ENCODE measurements at regions not wholly inside any gene's neighbourhood (a gene's known extent, or its start where the extent isn't known, plus 50 kb on each side); places are given as distances from the start of the nearest gene placed in this dataset.

DNA sequence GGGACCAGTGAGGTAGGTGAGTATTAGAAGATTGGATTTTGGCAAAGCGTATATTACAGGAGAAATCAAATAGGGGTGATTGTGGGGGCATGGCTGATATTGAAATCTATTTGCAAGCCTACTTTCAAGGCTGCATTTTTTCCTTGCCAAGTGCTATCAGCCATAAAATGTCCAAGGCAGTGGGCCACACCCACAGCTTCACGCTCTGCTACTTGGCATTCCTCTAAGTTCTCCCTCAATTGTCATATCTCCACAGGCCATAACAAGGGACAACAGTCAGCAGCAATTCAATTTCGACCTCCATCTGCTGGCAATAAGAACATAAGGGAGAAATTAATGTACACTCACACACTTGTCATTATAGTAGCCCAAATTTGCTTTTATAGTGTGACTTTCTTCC is 667.1 kb upstream of the PKN2 start:
- no peak for DNase-seq (ENCODE audit: low read depth in 4 of 4, low spot score in 2 of 4)

DNA sequence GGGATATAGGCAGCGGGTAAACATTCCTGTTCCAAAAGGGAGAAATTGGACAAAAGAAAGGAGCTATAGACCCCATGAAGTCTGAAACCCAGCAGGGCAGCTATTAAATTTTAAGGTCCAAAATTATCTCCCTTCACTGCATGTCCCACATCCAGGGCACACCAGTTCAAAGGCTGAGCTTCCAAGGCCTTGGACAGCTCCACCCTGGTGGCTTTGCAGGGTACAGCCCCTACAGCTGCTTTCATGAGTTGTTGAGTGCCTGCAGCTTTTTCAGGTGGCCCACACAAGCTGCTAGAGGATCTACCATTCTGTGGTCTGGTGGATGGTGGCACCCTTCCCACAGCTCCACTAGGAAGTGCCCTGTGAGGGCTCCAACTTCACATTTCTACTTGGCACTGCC is 662.5 kb upstream of the PKN2 start:
- no peak for DNase-seq (ENCODE audit: low read depth in 4 of 4, low spot score in 2 of 4)

DNA sequence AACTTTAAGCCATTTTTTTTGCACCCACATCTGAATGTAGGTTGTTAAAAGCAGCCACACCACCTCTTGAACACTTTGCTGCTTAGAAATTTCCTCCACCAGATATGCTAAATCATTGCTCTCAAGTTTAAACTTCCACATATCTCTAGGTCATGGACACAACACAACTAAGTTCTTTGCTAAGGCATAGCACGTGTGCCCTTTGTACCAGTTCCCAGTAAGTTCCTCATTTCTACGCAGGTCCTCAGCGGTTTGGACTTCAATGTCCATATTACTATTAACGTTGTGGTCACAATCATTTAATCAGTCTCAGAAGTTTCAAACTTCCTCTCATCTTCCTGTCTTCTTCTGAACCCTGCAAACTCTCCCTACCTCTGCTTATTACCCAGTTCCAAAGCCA is 661.6 kb upstream of the PKN2 start:
- DNase-seq (ENCODE audit: low read depth in 4 of 4, low spot score in 2 of 4) = no peak

DNA sequence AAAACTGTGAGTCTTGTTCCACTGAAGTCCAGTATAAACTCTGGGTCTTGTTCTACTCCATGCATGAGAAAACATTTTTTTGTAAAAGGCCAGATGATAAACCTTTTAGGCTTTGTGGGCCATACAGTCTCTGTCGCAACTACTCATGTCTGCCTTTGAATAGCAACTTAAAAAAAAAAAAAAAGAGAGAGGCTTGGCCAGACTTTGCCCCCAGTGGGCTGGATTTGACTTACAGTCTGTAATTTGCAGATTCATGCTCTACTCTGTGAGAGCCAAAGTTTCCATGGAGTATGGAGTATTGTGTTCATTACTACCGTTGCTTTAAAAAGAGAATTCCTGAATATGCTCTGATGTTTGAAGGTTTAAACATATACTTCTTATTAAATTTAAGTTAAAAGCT is 654.9 kb upstream of the PKN2 start:
- DNase-seq (ENCODE audit: low read depth in 4 of 4, low spot score in 2 of 4) = no peak

DNA sequence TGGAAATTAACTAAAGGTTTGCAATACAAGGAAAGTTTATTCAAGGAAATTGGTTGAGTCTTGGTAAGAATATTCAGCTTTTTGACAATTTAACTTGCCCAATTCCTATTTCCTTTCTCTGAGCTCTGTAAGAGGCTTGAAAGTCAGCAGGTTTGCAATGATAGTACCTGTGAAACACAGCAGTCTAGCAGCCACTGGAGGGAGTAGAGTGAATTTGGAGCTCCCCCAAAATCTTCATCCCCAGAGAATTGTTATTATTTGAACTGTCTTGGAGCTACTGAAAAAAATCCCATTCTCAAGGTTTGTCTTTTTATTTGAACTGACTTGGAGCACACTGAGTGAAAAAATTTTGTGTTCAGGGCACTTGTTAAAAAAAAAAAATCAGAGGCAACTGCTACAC is 654.2 kb upstream of the PKN2 start:
- DNase-seq (ENCODE audit: low read depth in 4 of 4, low spot score in 2 of 4) = no peak

DNA sequence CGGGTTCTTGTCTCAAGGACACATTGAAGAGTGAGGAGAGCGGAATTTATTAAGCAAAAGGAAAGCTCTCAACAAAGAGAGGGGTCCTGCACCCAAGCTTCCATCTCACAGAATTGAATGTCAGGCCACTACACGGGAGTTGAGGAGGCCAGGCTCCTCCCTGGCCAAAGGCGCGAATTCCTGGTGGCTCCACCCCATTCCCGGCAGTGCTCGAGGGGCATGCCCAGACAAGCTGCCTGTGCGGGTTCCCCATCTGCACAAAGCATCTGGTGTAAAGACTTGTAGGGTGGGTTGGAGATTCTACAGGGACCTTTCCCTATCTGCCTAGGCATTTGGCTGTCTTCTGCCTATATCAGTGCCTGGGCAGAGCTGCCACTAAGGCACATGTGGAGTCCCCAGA is 648.5 kb upstream of the PKN2 start:
- no peak for DNase-seq (ENCODE audit: low read depth in 4 of 4, low spot score in 2 of 4)

DNA sequence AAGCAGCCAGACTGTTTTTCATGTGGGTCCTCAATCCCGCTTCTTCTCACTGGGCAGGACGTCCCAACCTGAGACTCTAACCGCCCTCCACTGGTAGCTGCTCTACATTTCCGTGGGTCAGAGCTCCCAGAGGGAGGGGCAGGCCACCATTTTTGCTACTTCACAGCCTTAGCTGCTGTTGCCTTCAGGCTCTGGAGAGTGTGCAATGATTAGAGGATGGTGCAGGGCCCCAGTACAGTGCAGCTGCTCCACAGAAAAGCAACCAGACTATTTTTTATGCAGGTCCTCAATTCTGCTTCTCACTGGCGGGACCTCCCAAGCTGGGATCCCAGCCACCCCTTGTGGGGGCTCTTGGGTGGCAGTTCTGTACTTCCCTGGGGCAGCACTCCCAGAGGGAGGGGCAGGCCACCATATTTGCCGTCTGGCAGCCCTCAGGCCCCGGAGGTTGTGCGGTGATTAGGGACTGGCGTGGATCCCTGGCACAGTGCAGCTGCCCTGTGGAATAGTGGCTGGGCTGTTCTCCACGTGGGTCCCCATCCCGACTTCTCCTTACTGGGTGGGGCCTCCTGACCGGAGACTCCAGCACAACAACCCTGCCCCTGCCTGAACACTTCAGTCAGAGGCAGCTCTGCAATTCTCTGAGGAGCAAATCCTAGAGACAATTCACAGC is 647.6 kb upstream of the PKN2 start:
- DNase-seq (ENCODE audit: low read depth in 4 of 4, low spot score in 2 of 4) = no peak

DNA sequence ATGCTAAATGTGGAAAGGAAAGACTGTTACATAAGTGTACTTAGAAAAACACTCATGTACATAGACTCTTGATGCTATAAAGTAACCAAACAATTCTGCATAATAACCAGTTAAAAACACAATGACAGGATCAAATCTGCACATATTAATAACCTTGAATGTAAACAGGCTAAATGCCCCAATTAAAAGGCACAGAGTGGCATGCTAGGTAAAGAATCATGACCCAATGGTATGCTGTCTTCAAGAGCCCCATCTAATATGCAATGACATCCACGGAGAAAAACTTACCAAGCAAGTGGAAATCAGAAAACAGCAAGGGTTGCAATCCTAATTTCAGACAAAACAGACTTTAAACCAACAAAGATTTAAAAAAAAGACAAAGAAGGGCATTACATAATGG is 644.8 kb upstream of the PKN2 start:
- no peak for DNase-seq (ENCODE audit: low read depth in 4 of 4, low spot score in 2 of 4)

DNA sequence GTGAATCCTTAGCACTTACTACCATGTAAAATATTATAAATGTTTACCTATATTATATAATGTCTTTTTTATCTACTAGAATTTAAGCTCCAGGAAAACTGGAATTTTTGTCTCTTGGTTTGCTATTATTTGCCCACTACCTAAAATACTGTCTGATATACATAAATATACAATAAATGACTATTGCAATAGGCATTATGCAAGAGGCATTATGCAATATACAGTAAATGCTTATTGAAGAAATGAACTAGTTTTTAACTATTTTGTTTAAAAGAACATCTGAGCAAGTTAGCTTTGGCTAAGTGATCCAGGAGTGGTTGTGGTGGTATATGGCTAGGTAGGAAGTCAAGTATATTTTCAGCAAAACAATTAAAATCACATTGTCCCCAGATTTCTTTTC is 640.2 kb upstream of the PKN2 start:
- DNase-seq (ENCODE audit: low read depth in 4 of 4, low spot score in 2 of 4) = no peak

DNA sequence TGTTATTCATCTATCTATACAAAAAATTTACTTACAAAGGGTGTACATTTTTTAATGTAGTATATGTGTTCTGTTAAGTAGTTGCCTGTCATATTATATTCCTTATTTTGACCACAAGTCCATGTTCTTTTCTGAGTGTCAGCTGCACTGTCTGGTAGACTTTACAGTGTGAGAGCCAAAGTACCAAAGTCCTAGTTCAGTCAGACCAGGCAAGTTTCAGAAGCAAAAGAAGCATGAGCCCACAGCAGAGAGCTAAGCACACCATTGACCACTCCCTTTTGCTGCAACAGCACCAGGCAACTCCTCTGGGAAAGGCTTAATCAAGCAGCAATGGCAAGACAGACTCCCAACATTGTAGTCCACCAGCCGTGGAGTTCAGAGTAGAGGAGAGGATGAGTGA is 631.9 kb upstream of the PKN2 start:
- DNase-seq (ENCODE audit: low read depth in 4 of 4, low spot score in 2 of 4) = no peak

DNA sequence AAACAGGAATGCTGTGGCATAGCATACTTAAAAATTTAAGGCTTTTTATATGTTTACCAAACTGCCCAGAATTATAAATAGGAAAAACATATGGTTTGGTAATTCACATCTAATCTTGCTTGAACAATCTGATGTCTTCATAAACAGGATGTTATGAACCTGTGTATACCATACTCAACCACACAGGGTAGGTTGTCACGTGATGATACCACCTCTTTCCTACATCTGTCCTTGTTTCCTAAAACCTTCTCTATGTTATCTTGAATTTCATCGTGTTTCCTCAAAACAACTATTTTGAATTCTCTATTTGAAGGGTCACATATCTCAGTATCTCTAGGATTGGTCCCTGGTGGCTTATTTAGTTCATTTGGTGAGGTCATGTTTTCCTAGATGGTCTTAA is 631.0 kb upstream of the PKN2 start:
- DNase-seq (ENCODE audit: low read depth in 4 of 4, low spot score in 2 of 4) = no peak

DNA sequence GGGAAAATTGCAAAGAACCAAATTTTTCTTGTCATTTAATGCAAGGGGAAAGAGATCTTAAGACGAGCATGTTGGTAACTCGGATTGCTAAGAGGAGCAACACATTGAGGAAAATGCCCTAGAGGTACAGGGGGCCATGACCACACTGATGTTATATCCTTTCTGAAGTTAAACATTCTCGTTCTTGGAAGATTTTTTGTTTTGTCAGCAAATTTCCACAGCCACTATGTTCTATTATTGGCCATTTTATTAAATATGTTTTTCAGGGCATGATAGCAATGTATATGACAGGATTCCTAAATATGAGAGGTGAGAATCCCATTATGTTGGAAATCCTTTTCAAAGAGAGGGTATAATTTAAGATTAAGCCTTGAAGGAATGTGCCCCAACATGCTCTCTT is 627.2 kb upstream of the PKN2 start:
- DNase-seq (ENCODE audit: low read depth in 4 of 4, low spot score in 2 of 4) = no peak

DNA sequence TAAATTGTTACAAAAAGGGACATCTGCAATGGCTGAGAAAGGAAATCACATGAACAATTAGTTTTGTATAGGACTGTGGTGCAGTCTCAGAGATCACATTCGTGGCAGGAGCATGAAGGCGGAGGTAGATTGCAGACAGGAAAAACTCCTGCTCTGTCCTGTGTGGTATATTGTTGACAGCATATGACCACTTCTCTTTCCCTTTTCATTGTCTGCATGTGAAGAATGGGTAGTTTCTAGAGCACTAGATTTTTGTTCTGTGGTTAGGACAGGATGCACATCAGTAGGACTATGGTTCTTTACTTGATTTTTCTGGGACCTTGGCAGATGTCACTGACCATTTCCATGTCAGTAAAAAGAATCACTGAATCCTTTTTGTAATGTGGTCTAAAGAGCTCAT is 625.9 kb upstream of the PKN2 start:
- no peak for DNase-seq (ENCODE audit: low read depth in 4 of 4, low spot score in 2 of 4)

DNA sequence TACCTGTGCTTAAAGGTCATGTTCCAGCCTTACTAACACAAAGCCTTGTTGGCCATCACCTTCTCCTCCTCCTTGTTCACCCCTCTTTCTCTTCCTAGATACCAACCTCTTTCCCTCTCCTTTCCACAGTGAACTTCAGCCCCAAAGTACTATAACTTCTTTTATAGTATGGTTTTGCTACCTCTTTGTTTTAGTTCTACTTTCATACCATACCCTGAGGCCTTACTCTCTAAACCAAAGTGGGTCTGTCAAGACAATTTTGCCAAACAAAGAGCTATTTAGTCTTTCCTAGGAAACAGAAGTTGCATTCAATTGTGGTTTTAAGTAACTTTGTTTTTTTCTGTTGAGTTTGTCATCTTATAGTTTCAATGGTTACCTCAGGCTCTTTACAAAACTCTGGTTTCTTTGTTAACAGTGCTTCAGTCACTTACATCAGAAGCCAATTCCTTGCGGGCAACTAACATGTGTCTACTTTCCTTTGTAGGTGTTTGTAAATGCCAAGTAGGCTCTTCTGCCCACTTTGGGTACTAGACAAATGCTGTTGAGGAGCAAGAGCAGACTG is 623.9 kb upstream of the PKN2 start:
- no peak for DNase-seq (ENCODE audit: low read depth in 4 of 4, low spot score in 2 of 4)

DNA sequence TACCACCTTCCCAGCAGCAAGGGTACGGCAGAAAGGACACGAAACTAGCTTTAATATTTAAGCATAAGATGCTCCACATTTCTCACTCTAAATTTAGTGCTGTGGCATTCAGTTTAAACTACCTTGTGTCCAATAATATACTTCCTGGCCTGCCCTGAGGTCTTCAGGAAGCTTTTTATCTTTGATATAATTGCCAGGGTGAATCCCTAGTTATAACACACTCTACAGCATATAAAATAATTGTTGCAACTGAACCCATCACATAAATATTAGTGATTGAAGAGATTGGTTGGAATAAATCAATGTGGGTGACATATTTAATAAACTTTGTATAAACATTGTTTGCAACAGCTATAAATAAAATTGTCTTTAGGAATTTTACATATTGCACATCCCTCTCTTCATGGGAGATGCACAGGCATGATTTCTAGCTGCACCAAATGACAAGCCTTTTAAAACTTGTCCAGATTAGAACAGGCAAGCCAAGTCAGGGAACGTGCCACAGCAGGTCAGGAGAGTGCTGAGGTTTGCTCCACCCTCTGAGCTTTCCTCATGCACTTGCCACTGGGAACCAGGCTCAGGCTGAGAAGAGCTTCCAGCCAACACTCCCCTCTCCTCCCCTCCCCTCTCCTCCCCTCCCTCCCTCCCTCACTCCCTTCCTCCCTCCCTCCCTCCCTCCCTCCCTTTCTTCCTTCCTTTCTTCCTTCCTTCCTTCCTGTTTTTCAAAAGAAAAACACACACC is 623.2 kb upstream of the PKN2 start:
- DNase-seq (ENCODE audit: low read depth in 4 of 4, low spot score in 2 of 4) = no peak

DNA sequence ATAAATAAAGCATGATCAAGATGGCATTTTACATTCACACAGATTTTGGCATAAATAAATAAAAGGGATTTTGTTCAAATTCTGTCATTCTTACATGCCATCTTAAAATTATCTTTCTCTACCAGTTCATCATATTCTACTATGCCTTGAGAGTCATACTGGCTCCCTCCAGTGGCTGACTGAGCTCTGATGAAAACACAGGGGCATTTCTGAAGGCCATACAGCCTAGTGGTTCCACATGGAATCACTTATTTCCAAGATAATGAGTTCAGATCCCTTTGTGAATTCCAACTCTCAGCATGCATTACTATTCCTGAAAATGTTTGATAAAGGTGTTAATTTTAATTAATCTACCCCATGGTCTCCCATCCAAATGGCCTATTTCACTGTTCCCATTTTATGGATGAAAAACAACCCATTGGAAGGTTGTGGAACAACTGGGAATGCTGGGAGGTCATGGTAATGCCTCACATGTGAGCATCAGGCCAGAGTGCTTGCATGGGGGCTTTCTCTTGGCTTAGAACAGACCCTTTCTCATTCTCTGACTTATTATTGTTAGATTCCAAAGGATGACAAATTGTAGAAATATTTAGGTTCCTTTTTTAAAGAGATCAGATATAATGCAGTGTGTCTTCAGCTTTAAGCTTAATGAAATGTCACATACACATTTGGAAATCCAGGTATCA is 622.4 kb upstream of the PKN2 start:
- DNase-seq (ENCODE audit: low read depth in 4 of 4, low spot score in 2 of 4) = peak in 2 of 4 donors; percentile 13 to 41

DNA sequence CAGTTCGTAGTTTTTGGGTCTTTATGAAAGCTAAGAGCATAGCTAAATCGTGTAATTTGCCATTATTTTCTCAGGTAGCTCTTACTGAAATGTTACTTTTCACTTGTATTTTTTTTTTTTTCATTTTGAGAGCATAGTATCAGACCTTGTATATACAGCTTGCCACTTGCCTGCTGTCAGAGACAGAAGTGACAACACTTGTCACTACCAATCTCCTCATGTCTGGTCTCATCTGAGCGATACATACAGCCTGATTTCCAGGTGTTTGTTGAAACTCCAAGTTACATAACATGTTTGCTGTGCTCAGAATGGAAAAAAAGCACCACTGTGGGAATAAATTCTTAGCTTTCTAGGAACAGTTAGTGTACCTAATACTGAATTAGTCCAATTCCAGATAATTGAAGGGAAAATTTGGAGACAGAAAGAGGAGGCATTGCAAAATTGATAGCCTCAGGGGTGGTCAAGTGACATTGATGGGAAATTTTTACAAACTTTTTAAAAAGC is 621.4 kb upstream of the PKN2 start:
- DNase-seq (ENCODE audit: low read depth in 4 of 4, low spot score in 2 of 4) = no peak

DNA sequence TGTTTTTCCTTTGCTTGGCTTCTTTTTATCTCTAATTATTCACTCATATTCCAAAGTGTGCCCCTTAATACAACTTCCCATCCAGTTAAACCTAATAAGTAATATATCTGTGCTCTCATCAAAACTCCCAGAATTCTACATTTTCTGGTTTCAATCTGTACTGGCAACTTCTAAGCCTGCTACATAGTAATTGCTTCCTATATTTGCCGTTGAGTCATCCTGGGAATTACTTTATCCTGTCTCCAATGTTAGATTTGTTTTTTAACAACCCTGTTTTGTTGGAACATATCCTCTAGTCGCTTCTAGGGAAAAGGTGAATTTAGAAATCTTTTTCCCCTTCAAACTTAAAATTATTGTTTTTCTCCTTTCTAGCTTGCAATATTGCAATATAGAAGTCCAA is 620.5 kb upstream of the PKN2 start:
- no peak for DNase-seq (ENCODE audit: low read depth in 4 of 4, low spot score in 2 of 4)

DNA sequence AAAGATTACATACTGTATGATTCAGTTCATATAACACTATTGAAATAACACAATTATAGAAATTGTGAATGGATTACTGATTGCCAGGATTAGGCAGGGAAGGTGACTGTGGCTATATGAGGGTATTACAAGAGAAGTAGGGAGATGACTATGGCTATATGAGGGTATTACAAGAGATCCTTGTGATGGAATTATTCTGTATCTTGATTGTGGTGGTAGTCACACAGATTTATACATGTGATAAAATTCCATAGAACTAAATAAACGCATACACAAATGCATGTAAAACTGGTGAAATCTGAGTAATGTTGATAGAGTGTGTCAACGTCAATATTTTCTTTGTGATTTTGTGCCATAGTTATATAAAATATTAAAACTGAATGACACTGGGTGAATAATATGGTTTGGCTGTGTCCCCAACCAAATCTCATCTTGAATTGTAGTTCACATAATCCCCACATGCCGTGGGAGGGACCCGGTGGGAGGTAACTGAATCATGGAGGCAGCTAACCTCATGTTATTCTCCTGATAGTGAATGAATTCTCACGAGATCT is 615.6 kb upstream of the PKN2 start:
- no peak for DNase-seq (ENCODE audit: low read depth in 4 of 4, low spot score in 2 of 4)

DNA sequence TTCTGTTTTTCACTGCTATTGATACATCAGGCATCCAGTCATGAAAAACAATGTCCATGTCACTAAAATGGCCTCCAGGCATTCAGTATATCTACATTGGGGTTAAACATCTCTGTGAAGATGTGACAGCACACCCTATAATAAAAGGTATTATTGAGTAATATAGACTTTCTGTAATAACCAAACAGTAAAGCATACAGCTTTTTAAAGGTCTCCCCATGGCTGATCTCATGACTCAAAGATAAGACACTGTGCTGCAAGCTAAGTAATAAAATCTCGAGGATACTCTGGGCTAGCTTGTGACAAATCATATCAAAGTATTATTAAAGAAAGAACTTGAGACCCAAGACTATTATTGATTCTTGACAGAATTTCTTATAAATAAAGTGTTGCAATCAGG is 613.1 kb upstream of the PKN2 start:
- DNase-seq (ENCODE audit: low read depth in 4 of 4, low spot score in 2 of 4) = no peak

DNA sequence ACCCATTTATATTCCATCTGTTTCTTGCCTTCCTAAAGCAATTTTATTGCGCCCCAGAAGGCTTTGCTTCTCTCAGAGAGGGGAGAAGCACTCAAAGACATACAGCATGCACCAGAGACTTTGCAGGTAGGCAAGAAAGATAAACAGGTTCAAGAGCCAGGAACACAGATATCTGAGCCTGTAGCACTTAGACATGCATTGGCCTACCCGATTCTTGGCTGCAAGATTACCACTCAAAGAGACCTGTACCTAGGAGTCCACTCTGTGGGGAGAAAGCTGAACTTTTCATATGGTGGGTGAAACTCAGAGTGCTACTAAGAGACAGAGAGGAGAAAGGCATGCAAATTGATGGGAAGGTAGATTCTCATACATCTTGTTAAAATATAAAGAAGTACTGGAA is 609.4 kb upstream of the PKN2 start:
- DNase-seq (ENCODE audit: low read depth in 4 of 4, low spot score in 2 of 4) = no peak

Measured in left renal cortex interstitium (tissue), 4 donors.